K562 (cell line): ENCODE measurements at regions not wholly inside any gene's neighbourhood (a gene's known extent, or its start where the extent isn't known, plus 50 kb on each side); places are given as distances from the start of the nearest gene placed in this dataset.

ENCODE experiments used
- ATAC-seq: fragments of 200-7000 bp; cut with Tn5 transposase; 3 replicates; pipeline ENCODE4 v1.9.1; 2020; ENCODE audit warnings: moderate library complexity
- BruUV-seq: library from RNA; stranded (reverse); fragments of 400-500 nt; replicated peaks from 2 replicates; lab custom pipeline; 2021; lab: Mats Ljungman, UMichigan
- CTCF ChIA-PET: fragments of 300-600 bp; formaldehyde crosslinking; extraction: SDS; loops from one replicate; lab custom pipeline; 2021; ENCODE audit warnings: low intra/inter-chr PET ratio; lab: Yijun Ruan, JAX
- POLR2A ChIA-PET: fragments of 300-600, 350-650 bp; sonication (Branson Sonifier 250); formaldehyde crosslinking; extraction: SDS; loops from one replicate; lab custom pipeline; 2021; ENCODE audit warnings: antibody characterized with exemption, inconsistent platforms; lab: Yijun Ruan, JAX
- DNase-seq, 4 experiments: peaks; one replicate each; pipeline versions ENCODE4 v3.0.0 to v3.0.0-alpha.2; 2011 to 2018; ENCODE audit warnings: low spot score in 3 of 4, mixed read lengths in 3 of 4; ENCODE audit errors: extremely low read depth in 1 of 4
- FAIRE-seq: peaks from 2 replicates; lab custom pipeline; 2011; peaks lifted over from hg19 to GRCh38; lab: Jason Lieb, UNC
- H2AFZ ChIP-seq: 2 replicates; pipeline ENCODE4 v1.6.0; 2011; ENCODE audit warnings: low read depth, low read length, control low read depth, inconsistent platforms
- H3K27ac ChIP-seq: fragments of 200-600 bp; 3 replicates; pipeline ENCODE4 v1.8.0; 2011; ENCODE audit warnings: low read depth, mild to moderate bottlenecking, control low read depth, inconsistent platforms, low read length, moderate library complexity, mixed read lengths; ENCODE audit errors: extremely low read depth
- H3K27me3 ChIP-seq, 2 experiments: fragments of 300-600 bp in 1 of 2; 2 replicates in 1 of 2; 3 replicates in 1 of 2; pipeline versions ENCODE4 v1.6.0 to v1.8.0; 2011; ENCODE audit warnings: inconsistent platforms in 2 of 2, low read length in 2 of 2, mild to moderate bottlenecking in 1 of 2, mixed read lengths in 1 of 2, moderate library complexity in 1 of 2; ENCODE audit not compliant: control insufficient read depth in 2 of 2, insufficient read depth in 2 of 2
- H3K36me3 ChIP-seq: fragments of 300-600 bp; 3 replicates; pipeline ENCODE4 v1.8.0; 2011; ENCODE audit warnings: mild to moderate bottlenecking, low read length, inconsistent platforms; ENCODE audit not compliant: control insufficient read depth, insufficient read depth
- H3K4me1 ChIP-seq, 2 experiments: fragments of 200-600 bp in 1 of 2; replicated peaks in 1 of 2; 2 replicates in 1 of 2; 3 replicates in 1 of 2; pipeline versions ENCODE4 v1.5.1 to v1.8.0; 2011; ENCODE audit warnings: inconsistent platforms in 2 of 2, low read length in 2 of 2, mild to moderate bottlenecking in 1 of 2, mixed read lengths in 1 of 2, moderate library complexity in 1 of 2; ENCODE audit not compliant: control insufficient read depth in 2 of 2, insufficient read depth in 2 of 2
- H3K4me2 ChIP-seq: 2 replicates; pipeline ENCODE4 v1.6.1; 2011; ENCODE audit warnings: low read length, control low read depth, inconsistent platforms, mixed read lengths; ENCODE audit not compliant: insufficient read depth
- H3K4me3 ChIP-seq: fragments of 200-600 bp; sonication (generic), shearing (Covaris generic); 2 replicates; pipeline ENCODE4 v1.5.1; 2016; ENCODE audit warnings: control low read depth, inconsistent platforms
- H3K79me2 ChIP-seq: fragments of 200-600 bp; 3 replicates; pipeline ENCODE4 v1.8.0; 2011; ENCODE audit warnings: low read length, inconsistent platforms; ENCODE audit not compliant: control insufficient read depth, insufficient read depth
- H3K9ac ChIP-seq, 2 experiments: 2 replicates each; pipeline versions ENCODE4 v1.6.0 to v1.6.1; 2011; ENCODE audit warnings: low read depth in 2 of 2, low read length in 2 of 2, control low read depth in 1 of 2, inconsistent platforms in 1 of 2, mild to moderate bottlenecking in 1 of 2, mixed read lengths in 1 of 2; ENCODE audit not compliant: insufficient read depth in 1 of 2
- H3K9me1 ChIP-seq: one replicate; pipeline ENCODE4 v1.6.0; 2011; ENCODE audit warnings: inconsistent platforms, mild to moderate bottlenecking, low read length, moderate library complexity; ENCODE audit not compliant: control insufficient read depth, insufficient read depth
- H3K9me3 ChIP-seq: replicated peaks from 2 replicates; pipeline ENCODE4 v1.5.1; 2011; ENCODE audit warnings: low read depth, low read length, inconsistent platforms; ENCODE audit not compliant: control insufficient read depth, insufficient read depth
- H4K20me1 ChIP-seq: replicated peaks from 2 replicates; pipeline ENCODE4 v1.6.1; 2011; ENCODE audit warnings: low read length, inconsistent platforms, mixed read lengths; ENCODE audit not compliant: control insufficient read depth, insufficient read depth
- ARNT ChIP-seq, 2 experiments: fragments of 450-650 bp; IDR thresholded peaks; 2 replicates each; pipeline ENCODE4 v1.6.1; 2016; ENCODE audit warnings: mild to moderate bottlenecking in 1 of 2
- BRCA1 ChIP-seq, 2 experiments: fragments of 450-650 bp in 1 of 2; sonication (generic) in 1 of 2; formaldehyde crosslinking in 1 of 2; IDR thresholded peaks; 2 replicates each; pipeline versions ENCODE4 v1.5.0 to v1.6.1; 2017 to 2020; ENCODE audit warnings: mild to moderate bottlenecking in 1 of 2, missing genetic modification reagents in 1 of 2
- HES1 ChIP-seq: fragments of 450-650 bp; IDR thresholded peaks from 2 replicates; pipeline ENCODE4 v1.6.1; 2016; ENCODE audit warnings: low read depth, mild to moderate bottlenecking, moderate library complexity
- MITF ChIP-seq: IDR thresholded peaks from 2 replicates; pipeline ENCODE4 v1.6.1; 2014; ENCODE audit warnings: antibody characterized with exemption
- NR4A1 ChIP-seq, 2 experiments: fragments of 250-450 bp in 1 of 2; fragments of 450-650 bp in 1 of 2; sonication (Bioruptor Pico) in 1 of 2; IDR thresholded peaks; 2 replicates each; pipeline versions ENCODE4 v1.4.0 to v1.6.1; 2016 to 2020; ENCODE audit warnings: mild to moderate bottlenecking in 2 of 2, missing compliant biosample characterization in 1 of 2, missing genetic modification characterization in 1 of 2, moderate library complexity in 1 of 2
- XRCC5 ChIP-seq: fragments of 200-400 bp; formaldehyde crosslinking; IDR thresholded peaks from 2 replicates; pipeline ENCODE4 v1.6.1; 2017; ENCODE audit warnings: low read depth, mild to moderate bottlenecking, low read length
- ZNF12 ChIP-seq: sonication (generic); formaldehyde crosslinking; IDR thresholded peaks from 2 replicates; pipeline ENCODE4 v1.4.0; 2020; ENCODE audit warnings: mild to moderate bottlenecking, missing genetic modification reagents
- ZNF134 ChIP-seq: fragments of 250-450 bp; sonication (Bioruptor Pico); conservative IDR thresholded peaks from 2 replicates; pipeline ENCODE4 v1.4.0; 2020
- ZNF143 ChIP-seq: sonication (generic); formaldehyde crosslinking; IDR thresholded peaks from 2 replicates; pipeline ENCODE4 v1.9.0; 2022; ENCODE audit warnings: mild to moderate bottlenecking, missing genetic modification reagents
- ZNF174 ChIP-seq: fragments of 250-450 bp; sonication (Bioruptor Pico); IDR thresholded peaks from 2 replicates; pipeline ENCODE4 v1.4.0; 2020; ENCODE audit warnings: mild to moderate bottlenecking
- ZNF707 ChIP-seq: fragments of 250-450 bp; sonication (Bioruptor Pico); conservative IDR thresholded peaks from 2 replicates; pipeline ENCODE4 v1.8.0; 2022; ENCODE audit warnings: inconsistent platforms, mild to moderate bottlenecking, moderate library complexity
- ZNF75A ChIP-seq: fragments of 450-650 bp; formaldehyde crosslinking; IDR thresholded peaks from 2 replicates; pipeline ENCODE4 v1.4.0; 2020; ENCODE audit warnings: mild to moderate bottlenecking
- WGBS: fragments of 100-300 bp; shearing (Covaris generic); methylation state at CpG from one replicate; pipeline ENCODE4 v1.1.6; 2016; ENCODE audit warnings: low coverage, mixed read lengths; ENCODE audit not compliant: insufficient coverage; ENCODE audit errors: missing lambda C conversion rate; 5-methylcytosine and 5-hydroxymethylcytosine counted together
- in situ Hi-C: fragments of 300-500 bp; cut with MboI; formaldehyde crosslinking; loops from 4 replicates; pipeline ENCODE4 v1.15.0; 2018; ENCODE audit warnings: inconsistent platforms, mixed read lengths
- intact Hi-C: fragments of 100-400 bp; cut with micrococcal nuclease; formaldehyde crosslinking; loops from 2 replicates; pipeline ENCODE4 v1.14.2; 2022
- TF ChIP-seq, protein P1 (sequence below): sonication (generic); formaldehyde crosslinking; IDR thresholded peaks from 2 replicates; pipeline ENCODE4 v1.8.0; 2022; ENCODE audit warnings: mild to moderate bottlenecking, missing genetic modification reagents, borderline replicate concordance
- TF ChIP-seq, protein P2 (sequence below): fragments of 450-650 bp; formaldehyde crosslinking; IDR thresholded peaks from 2 replicates; pipeline ENCODE4 v1.4.0; 2020; ENCODE audit warnings: mild to moderate bottlenecking, moderate library complexity
- TF ChIP-seq, protein P3 (sequence below): fragments of 450-650 bp; IDR thresholded peaks from 2 replicates; pipeline ENCODE4 v1.6.1; 2014; ENCODE audit warnings: low read depth, mild to moderate bottlenecking, moderate library complexity, borderline replicate concordance

DNA sequence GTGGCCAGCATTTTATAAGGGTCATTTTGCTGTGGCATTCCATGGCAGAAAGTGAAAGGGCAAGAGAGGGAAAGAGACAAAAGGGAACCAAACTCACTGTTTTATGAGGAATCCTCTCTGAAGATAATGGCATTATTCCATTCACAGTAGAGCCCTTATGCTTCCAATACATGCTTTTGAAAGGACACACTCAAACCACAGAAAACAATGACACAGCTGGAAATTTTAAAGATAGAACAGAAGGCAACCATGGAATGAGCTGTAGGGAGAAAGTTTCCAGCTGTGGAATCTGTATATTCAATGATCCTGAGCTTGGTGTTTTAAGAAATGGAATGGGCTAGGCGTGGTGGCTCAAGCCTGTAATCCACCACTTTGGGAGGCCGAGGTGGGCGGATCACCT, 677.4 kb downstream of the SLITRK1 start (continued):
- no peak for TF ChIP-seq BRCA1 (IDR thresholded peaks at IDR 0.05)
- no peak for TF ChIP-seq BRCA1 (CRISPR knock-in tag; IDR thresholded peaks at IDR 0.05)
- no peak for TF ChIP-seq ZNF174 (CRISPR knock-in tag)
- TF ChIP-seq, all 486 proteins: peak for 0

DNA sequence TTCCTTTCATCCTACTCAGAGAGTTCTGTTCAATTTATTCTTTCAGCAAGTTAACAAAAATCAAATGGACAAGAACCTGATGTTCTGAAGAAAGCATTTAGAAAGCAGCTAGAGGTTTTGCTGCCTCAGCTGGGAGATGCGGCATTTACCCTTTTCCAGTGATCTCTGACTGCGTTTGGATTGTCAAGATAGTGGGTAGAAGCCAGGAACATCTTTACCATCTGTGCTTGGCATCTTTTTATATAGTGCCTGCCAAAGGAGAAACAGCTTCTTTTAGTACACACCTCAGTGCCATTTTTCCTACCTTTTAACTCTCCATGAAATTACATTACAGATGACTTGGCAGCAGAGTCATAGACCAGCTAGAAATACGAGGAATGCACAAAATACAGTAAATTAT, 680.8 kb downstream of the SLITRK1 start:
- no TSS peak for BruUV-seq
- no peaks in the 10 kb centered on the region for H3K36me3 ChIP-seq
- H2AFZ ChIP-seq, result no peak overlapping the region
- FAIRE-seq (no peak), DNase-seq (no peak), ATAC-seq (no peak)
- no peak overlapping the region for H3K4me2 ChIP-seq
- H3K27me3 ChIP-seq, result no peaks in the 10 kb centered on the region
- H4K20me1 ChIP-seq, result no peaks in the 10 kb centered on the region
- H3K79me2 ChIP-seq, result no peaks in the 10 kb centered on the region
- in situ Hi-C loops (no loop called here), intact Hi-C loops (no loop called here)
- H3K9me3 ChIP-seq, result no peaks in the 10 kb centered on the region
- POLR2A ChIA-PET, result no interaction called here
- 0% methylated on average over 3 of the region's 3 CpGs for WGBS
- no peak overlapping the region for H3K4me3 ChIP-seq
- no peaks in the 10 kb centered on the region for H3K9me1 ChIP-seq
- H3K27ac ChIP-seq, result no peak overlapping the region
- CTCF ChIA-PET, result no interaction called here
- no peak for TF ChIP-seq MITF
- TF ChIP-seq ZNF12 (CRISPR knock-in tag), result no peak
- TF ChIP-seq, protein P1, sequence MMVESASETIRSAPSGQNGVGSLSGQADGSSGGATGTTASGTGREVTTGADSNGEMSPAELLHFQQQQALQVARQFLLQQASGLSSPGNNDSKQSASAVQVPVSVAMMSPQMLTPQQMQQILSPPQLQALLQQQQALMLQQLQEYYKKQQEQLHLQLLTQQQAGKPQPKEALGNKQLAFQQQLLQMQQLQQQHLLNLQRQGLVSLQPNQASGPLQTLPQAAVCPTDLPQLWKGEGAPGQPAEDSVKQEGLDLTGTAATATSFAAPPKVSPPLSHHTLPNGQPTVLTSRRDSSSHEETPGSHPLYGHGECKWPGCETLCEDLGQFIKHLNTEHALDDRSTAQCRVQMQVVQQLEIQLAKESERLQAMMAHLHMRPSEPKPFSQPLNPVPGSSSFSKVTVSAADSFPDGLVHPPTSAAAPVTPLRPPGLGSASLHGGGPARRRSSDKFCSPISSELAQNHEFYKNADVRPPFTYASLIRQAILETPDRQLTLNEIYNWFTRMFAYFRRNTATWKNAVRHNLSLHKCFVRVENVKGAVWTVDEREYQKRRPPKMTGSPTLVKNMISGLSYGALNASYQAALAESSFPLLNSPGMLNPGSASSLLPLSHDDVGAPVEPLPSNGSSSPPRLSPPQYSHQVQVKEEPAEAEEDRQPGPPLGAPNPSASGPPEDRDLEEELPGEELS (CRISPR knock-in tag), result no peak
- no peak for TF ChIP-seq ZNF707 (CRISPR knock-in tag)
- TF ChIP-seq, protein P2, sequence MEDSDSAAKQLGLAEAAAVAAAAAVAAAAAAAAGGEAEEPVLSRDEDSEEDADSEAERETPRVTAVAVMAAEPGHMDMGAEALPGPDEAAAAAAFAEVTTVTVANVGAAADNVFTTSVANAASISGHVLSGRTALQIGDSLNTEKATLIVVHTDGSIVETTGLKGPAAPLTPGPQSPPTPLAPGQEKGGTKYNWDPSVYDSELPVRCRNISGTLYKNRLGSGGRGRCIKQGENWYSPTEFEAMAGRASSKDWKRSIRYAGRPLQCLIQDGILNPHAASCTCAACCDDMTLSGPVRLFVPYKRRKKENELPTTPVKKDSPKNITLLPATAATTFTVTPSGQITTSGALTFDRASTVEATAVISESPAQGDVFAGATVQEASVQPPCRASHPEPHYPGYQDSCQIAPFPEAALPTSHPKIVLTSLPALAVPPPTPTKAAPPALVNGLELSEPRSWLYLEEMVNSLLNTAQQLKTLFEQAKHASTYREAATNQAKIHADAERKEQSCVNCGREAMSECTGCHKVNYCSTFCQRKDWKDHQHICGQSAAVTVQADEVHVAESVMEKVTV (CRISPR knock-in tag), result no peak
- TF ChIP-seq, protein P3, sequence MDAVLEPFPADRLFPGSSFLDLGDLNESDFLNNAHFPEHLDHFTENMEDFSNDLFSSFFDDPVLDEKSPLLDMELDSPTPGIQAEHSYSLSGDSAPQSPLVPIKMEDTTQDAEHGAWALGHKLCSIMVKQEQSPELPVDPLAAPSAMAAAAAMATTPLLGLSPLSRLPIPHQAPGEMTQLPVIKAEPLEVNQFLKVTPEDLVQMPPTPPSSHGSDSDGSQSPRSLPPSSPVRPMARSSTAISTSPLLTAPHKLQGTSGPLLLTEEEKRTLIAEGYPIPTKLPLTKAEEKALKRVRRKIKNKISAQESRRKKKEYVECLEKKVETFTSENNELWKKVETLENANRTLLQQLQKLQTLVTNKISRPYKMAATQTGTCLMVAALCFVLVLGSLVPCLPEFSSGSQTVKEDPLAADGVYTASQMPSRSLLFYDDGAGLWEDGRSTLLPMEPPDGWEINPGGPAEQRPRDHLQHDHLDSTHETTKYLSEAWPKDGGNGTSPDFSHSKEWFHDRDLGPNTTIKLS, result no peak
- no peak for TF ChIP-seq ZNF134 (CRISPR knock-in tag)
- no peak for TF ChIP-seq XRCC5
- TF ChIP-seq ZNF75A, result no peak
- no peak for TF ChIP-seq ZNF143
- no peak for TF ChIP-seq ARNT (IDR thresholded peaks at IDR 0.05)
- TF ChIP-seq HES1, result no peak
- TF ChIP-seq NR4A1 (CRISPR knock-in tag; IDR thresholded peaks at IDR 0.05), result no peak
- TF ChIP-seq NR4A1 (tag; IDR thresholded peaks at IDR 0.05), result no peak
- TF ChIP-seq, all 486 proteins: peak for 0
- Histone ChIP-seq H3K4me1 (no peaks in the 10 kb centered on the region), H3K9ac (no peak overlapping the region)
